GM19397 (cell line): ENCODE measurements at regions not wholly inside any gene's neighbourhood (a gene's known extent, or its start where the extent isn't known, plus 50 kb on each side); places are given as distances from the start of the nearest gene placed in this dataset.
"Not testable (repeated sequence)": the region's sequence is repeated elsewhere in the genome, so short reads cannot be mapped to it uniquely, and the experiment has no call there.

ENCODE experiments used
- ATAC-seq: cut with Tn5 transposase; IDR thresholded peaks from one replicate; pipeline ENCODE4 v1.9.1; 2021; ENCODE audit warnings: mild to moderate bottlenecking, moderate library complexity; ENCODE audit not compliant: unreplicated experiment

DNA sequence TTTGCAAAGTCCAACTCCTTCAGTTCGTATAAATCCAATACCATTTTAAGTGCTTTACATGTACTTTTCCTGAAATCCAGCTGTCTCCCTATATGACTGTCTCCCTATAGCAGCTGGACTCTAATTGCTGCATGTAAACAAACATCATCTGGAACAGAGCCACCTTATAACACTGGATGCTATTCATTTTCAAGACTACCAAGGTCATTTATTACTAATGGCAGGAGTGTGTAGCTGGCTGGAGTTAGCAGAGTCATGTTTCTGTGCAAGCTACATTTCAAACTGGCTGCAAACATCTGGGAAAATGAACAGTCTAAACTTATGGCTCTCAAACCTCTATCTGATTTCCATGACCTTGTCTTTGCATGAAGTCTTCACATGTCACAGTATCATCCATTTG is 575.2 kb downstream of the PIK3C3 start:
- ATAC-seq, result no peak

GRCh38 chr18:42532119-42532518 is 577.1 kb downstream of the PIK3C3 start:
- ATAC-seq, result no peak

- ATAC-seq, result no peak
Measured at GRCh38 chr18:42533009-42533575, 578.1 kb downstream of the PIK3C3 start.

DNA sequence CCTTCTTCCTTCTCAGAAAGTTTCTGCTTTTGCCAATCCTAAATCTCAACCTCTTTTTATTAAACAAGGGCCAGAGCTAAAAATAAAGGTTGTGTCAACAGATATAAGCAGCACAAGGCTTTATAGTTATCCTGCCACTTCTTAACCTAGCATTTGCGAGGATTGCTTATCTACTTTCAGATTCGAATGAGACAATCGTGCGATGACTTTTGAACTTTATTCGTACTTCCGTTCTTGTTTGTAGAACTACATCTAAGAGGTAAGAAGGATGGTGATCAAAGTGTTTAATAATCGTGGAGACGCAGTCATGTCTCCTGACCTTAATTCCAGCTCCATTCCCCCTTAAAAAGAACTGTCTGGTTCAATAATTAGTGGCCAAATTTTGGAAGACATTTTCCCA is 578.6 kb downstream of the PIK3C3 start:
- no peak for ATAC-seq

DNA sequence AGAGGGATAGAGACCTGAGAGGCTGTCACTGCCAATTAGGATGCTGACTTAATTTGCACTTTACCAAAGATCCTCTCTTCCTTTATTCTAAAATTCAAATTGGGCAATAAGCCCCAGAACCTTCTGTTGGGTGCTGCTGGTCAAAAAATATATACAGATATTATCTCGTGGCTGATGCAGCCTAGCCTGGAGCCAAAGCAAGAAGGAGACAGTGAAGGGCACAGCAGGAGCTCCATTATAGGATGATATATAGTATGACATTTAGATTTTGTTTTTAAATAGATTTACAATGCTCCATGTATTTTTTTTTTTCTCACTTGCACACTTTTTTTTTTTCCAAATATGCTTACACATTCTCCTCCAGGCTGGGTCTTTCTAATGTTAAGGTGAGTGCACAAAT is 579.3 kb downstream of the PIK3C3 start:
- no peak for ATAC-seq

- no peak for ATAC-seq
Measured at GRCh38 chr18:42536442-42536841, 579.0 kb downstream of the RIT2 start.

DNA sequence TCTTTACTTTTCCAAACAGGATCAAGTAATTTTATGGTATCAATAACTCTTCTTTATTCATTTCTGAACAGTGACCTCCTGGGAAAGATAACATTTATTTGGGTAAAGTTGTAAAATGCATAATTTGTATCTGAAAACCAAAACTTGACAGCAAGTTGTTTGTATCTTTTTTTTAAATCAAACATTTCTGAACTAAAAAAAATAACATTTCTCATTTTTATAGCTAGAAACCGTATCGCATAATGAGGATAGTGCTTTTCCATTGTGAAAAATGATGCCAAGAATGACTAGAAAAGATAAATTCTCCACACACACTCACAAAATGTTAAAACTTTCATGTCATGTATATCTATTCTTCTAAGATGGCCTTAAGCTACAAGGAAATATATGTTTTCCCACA is 578.2 kb downstream of the RIT2 start:
- no peak for ATAC-seq

- no peak for ATAC-seq
Measured at GRCh38 chr18:42544901-42545300, 570.6 kb downstream of the RIT2 start.

GRCh38 chr18:42545825-42546224 is 569.7 kb downstream of the RIT2 start:
- ATAC-seq, result no peak

DNA sequence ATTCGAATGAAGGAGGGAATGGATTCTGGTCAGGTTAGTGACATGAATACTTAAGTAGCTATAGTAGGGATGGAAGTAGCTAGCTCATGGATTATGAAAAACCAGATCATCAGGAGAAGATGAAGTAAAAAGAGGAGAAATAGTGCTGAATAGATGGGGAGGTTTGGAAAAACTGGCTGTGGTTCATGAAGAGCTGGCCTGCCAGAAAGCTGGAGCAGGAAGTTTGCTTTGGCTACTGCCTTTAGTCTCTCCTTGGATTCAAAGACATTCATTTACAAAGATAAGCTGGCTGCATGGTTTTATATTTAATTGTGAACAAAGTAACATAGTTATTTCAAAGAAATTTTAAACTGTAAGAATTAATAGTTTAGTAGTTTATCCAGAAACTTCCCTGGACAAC is 567.0 kb downstream of the RIT2 start:
- ATAC-seq, result no peak

DNA sequence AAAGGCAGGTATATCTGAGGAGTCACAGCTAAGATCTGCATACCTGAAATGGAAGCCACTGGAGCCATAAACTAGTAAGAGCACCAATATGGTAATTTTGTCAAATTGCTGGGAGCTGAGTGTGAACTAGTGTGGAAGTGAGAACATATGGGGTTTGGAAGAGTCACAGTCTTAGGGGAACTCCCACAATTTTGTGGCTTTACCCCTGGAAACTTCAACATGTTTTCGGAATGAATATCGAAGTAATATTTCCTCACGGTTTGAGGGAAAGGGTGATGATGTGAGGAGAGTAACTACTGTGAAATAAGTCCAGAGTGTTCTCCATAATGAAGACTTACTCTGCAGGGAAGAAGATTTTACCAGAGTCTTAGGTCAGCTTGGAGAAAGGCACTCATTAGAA is 565.9 kb downstream of the RIT2 start:
- no peak for ATAC-seq

DNA sequence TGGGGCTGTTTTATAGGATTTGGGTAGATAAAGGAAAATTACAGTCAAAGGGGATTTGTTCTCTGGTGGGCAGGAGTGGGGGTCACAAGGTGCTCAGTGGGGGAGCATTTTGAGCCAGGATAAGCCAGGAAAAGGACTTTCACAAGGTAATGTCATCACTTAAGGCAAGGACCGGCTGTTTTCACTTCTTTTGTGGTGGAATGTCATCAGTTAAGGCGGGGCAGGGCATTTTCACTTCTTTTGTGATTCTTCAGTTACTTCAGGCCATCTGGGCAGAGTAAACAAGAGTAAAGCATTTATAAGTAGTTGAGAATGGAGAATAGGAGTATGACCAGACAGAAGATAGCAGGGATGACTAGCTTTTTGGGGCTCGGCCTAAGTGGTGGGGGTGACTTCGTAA is 562.9 kb downstream of the RIT2 start:
- not testable (repeated sequence) for ATAC-seq

DNA sequence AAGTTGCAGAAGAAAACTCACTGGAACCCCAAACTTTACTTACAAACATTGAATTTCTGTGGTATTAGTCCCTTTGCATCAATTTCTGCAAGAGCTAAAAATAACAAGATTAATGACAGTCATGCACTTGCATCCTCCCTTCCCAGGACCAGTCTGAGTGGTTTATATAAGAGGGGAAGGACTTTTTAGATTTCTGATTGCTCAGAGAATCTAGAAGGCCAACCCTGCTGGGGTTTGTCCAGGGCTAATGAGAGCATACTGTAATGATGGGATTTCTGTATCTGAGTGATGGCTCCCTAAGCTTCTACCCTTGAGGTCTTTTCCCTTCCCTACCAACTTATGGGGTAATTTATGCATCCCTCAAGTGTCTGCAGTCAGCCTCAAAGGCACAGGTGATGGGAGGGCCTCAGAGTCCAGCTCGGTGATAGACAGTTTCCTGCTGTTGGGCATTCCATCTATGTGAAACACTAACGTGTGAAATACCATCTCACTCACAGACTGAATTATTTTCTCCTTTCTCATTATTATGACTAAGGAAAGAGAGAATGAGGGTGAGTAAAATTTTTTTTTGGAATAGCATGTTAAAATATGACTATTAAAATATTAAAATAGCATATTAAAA is 556.3 kb downstream of the RIT2 start:
- no peak for ATAC-seq

DNA sequence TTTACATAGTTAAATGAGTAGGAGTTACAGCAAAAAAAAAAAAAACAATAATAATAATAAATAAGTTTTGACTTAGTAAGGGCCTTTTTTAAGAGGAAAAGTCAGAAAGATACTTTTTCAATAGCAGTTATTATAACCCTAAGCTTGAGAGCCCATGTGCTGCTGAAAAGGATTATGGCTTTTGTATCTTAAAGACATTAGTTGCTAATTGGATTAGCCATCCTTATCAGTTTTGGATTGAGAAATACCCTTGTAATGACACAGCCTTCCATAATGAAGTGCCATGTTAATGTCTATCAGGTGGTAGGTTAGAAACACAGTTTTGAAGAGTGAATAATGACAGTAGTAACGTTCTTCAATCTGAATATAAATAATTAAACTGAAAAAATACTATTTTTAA is 554.0 kb downstream of the RIT2 start:
- no peak for ATAC-seq

- ATAC-seq, result no peak
Measured at GRCh38 chr18:42563995-42564394, 551.5 kb downstream of the RIT2 start.

DNA sequence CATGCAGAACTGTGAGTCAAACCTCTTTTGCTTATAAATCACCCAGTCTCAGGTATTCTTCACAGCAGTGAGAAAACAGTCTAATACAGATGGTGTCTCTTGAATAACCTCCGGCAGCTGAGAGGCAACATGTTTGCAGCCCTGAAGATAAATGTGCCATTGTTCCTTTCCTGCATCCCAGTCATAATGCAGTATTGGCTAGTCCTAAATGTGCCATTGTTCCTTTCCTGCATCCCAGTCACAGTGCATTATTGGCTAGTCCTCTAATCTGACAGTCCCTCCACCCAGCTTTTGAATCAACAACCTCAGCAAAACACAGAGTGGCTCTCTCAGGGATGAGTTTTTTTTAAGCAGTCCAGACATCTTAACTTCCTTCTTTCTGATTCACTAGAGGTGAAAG is 550.7 kb downstream of the RIT2 start:
- ATAC-seq, result no peak

GRCh38 chr18:42568773-42569172 is 546.7 kb downstream of the RIT2 start:
- ATAC-seq, result no peak

GRCh38 chr18:42574871-42575270 is 540.6 kb downstream of the RIT2 start:
- no peak for ATAC-seq

DNA sequence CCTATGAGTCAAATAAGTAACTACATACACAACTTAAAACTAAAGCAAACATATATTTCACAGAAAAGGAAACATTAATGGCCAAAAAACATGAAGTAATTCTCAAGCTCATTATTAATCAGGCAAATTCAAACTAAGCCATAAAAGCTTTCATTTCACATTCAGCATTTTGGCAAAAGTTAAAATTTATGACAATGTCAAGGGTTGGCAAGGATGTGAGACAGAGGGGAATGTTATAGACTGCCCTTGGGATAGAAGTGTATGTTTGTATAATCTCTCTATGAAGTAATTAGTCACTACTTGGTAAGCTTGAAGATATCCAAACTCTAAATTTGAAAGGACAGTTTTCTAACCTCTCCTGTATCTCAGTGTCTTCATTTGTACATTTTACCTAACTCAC is 539.4 kb downstream of the RIT2 start:
- no peak for ATAC-seq

DNA sequence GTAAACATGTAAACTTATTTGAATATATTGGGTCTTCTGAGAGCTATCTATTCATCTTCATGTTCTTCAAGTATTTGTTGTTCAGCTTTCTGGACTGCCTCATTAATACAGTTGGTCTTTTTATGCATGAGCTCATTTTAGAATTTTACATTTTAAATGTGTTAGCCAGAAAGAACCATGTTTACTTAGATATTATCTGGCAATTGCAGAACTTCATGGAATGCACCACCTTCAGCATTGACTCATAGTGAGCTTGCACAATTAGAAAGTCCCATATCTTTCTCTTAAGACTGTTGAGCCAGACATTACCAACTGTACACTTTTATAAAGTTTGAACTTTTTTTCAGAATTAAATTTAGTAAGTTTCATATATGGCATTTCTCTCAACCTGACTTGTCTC is 536.7 kb downstream of the RIT2 start:
- no peak for ATAC-seq

GRCh38 chr18:42582266-42582665 is 533.2 kb downstream of the RIT2 start:
- no peak for ATAC-seq

DNA sequence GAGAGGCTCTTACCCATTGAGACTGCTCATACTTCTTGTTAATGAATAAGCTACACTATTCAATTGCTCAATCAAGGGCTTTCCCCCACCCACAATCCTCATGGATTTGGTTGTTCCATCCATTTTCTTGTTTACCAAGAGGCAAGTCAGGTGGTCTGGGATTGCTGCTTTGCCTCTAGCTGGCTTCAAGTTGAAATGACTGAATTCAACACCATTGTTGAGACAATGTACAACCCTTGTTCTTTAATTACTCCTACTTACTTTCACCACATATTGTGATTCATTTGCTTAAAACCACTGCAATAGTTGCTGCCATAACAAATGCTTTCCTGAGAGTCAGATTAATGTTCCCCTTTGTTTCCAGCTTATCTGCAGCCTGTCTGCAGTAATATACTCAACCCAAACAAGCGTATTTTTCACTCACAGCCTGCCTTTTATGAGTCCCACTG is 532.2 kb downstream of the RIT2 start:
- no peak for ATAC-seq

DNA sequence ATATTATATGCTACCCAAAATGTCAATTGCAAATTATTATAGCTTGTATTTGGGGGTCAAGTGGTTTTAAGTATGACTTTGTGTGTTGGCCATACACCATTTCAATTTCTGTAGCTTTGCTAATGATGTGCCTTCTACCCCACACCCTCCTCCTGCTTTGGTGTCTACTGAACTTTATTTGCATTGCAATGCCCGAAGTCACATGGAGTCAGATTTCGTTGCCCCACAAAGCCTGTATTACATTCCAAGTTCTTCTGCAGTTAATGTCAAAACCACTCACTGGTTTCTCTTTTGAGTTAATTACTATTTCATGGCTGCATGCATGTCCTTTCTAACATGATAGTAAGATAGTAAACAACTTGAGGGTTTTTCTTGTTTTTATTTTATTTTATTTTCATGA is 528.9 kb downstream of the RIT2 start:
- ATAC-seq, result no peak
